SK-N-SH treated with all-trans-retinoic acid at 6 μM for 48 hours (cell line): ENCODE measurements at regions not wholly inside any gene's neighbourhood (a gene's known extent, or its start where the extent isn't known, plus 50 kb on each side); places are given as distances from the start of the nearest gene placed in this dataset.

Experiments used
- ATAC-seq: fragments of 200-7000 bp; cut with Tn5 transposase; 3 replicates; pipeline ENCODE4 v1.9.1; 2020; ENCODE audit warnings: mild to moderate bottlenecking, moderate library complexity
- ARNTL ChIP-seq: fragments of 450-650 bp; formaldehyde crosslinking; IDR thresholded peaks from 2 replicates; pipeline ENCODE4 v1.5.0; 2020; ENCODE audit warnings: low read depth, mild to moderate bottlenecking, moderate library complexity, borderline replicate concordance
- BACH2 ChIP-seq: fragments of 250-450 bp; sonication (Bioruptor Pico); IDR thresholded peaks from 2 replicates; pipeline ENCODE4 v1.9.0; 2021; ENCODE audit warnings: mild to moderate bottlenecking, borderline replicate concordance
- CREB5 ChIP-seq: fragments of 250-450 bp; sonication (Bioruptor Pico); IDR thresholded peaks from 2 replicates; pipeline ENCODE4 v1.5.1; 2020; ENCODE audit warnings: low read depth, mild to moderate bottlenecking, moderate library complexity
- CSDC2 ChIP-seq: fragments of 250-450 bp; sonication (Bioruptor Pico); IDR thresholded peaks from 2 replicates; pipeline ENCODE4 v1.5.0; 2020; ENCODE audit warnings: mild to moderate bottlenecking, moderate library complexity
- ESRRG ChIP-seq: fragments of 250-450 bp; sonication (Bioruptor Pico); IDR thresholded peaks from 2 replicates; pipeline ENCODE4 v1.6.1; 2021; ENCODE audit warnings: mild to moderate bottlenecking
- GLIS3 ChIP-seq: fragments of 250-450 bp; sonication (Bioruptor Pico); IDR thresholded peaks from 2 replicates; pipeline ENCODE4 v1.5.0; 2020; ENCODE audit warnings: mild to moderate bottlenecking, moderate library complexity
- ISL1 ChIP-seq: fragments of 250-450 bp; sonication (Bioruptor Pico); IDR thresholded peaks from 2 replicates; pipeline ENCODE4 v2.1.2; 2022; ENCODE audit warnings: mild to moderate bottlenecking, moderate library complexity
- OSR1 ChIP-seq: fragments of 250-450 bp; sonication (Bioruptor Pico); IDR thresholded peaks from 2 replicates; pipeline ENCODE4 v1.8.0; 2022; ENCODE audit warnings: moderate library complexity, mild to moderate bottlenecking, inconsistent platforms
- PATZ1 ChIP-seq: fragments of 250-450 bp; sonication (Bioruptor Pico); IDR thresholded peaks from 2 replicates; pipeline ENCODE4 v1.8.0; 2020; ENCODE audit warnings: mild to moderate bottlenecking, moderate library complexity, borderline replicate concordance
- PPARA ChIP-seq: fragments of 250-450 bp; sonication (Bioruptor Pico); IDR thresholded peaks from 2 replicates; pipeline ENCODE4 v1.5.0; 2020; ENCODE audit warnings: mild to moderate bottlenecking, borderline replicate concordance
- RARB ChIP-seq: fragments of 250-450 bp; sonication (Bioruptor Pico); IDR thresholded peaks from 2 replicates; pipeline ENCODE4 v1.8.0; 2021; ENCODE audit warnings: mild to moderate bottlenecking, moderate library complexity
- SNAI2 ChIP-seq: fragments of 250-450 bp; sonication (Bioruptor Pico); IDR thresholded peaks from 2 replicates; pipeline ENCODE4 v1.5.0; 2020; ENCODE audit warnings: mild to moderate bottlenecking, moderate library complexity
- TCF4 ChIP-seq: fragments of 250-450 bp; sonication (Bioruptor Pico); IDR thresholded peaks from 2 replicates; pipeline ENCODE4 v1.8.0; 2021; ENCODE audit warnings: mild to moderate bottlenecking, moderate library complexity, borderline replicate concordance
- TOX ChIP-seq: fragments of 250-450 bp; sonication (Bioruptor Pico); IDR thresholded peaks from 2 replicates; pipeline ENCODE4 v1.8.0; 2021; ENCODE audit warnings: mild to moderate bottlenecking, moderate library complexity, borderline replicate concordance
- ZC3H10 ChIP-seq: fragments of 250-450 bp; sonication (Bioruptor Pico); IDR thresholded peaks from 2 replicates; pipeline ENCODE4 v1.5.1; 2021; ENCODE audit warnings: mild to moderate bottlenecking, moderate library complexity
- ZFP3 ChIP-seq: fragments of 250-450 bp; sonication (Bioruptor Pico); IDR thresholded peaks from 2 replicates; pipeline ENCODE4 v1.5.0; 2020; ENCODE audit warnings: mild to moderate bottlenecking, moderate library complexity
- ZFP30 ChIP-seq: fragments of 450-650 bp; formaldehyde crosslinking; IDR thresholded peaks from 2 replicates; pipeline ENCODE4 v1.5.0; 2022; ENCODE audit warnings: mild to moderate bottlenecking, moderate library complexity
- ZNF565 ChIP-seq: fragments of 450-650 bp; formaldehyde crosslinking; conservative IDR thresholded peaks from 2 replicates; pipeline ENCODE4 v1.5.0; 2020; ENCODE audit warnings: low read depth, mild to moderate bottlenecking, moderate library complexity
- ZNF70 ChIP-seq: fragments of 450-650 bp; formaldehyde crosslinking; IDR thresholded peaks from 2 replicates; pipeline ENCODE4 v1.5.0; 2020; ENCODE audit warnings: mild to moderate bottlenecking, moderate library complexity
- ZNF8 ChIP-seq: fragments of 450-650 bp; formaldehyde crosslinking; IDR thresholded peaks from 2 replicates; pipeline ENCODE4 v1.5.0; 2020; ENCODE audit warnings: mild to moderate bottlenecking, moderate library complexity
- TF ChIP-seq, protein P1 (sequence below): fragments of 250-450 bp; sonication (Bioruptor Pico); IDR thresholded peaks from 2 replicates; pipeline ENCODE4 v1.5.1; 2021; ENCODE audit warnings: mild to moderate bottlenecking, moderate library complexity
- TF ChIP-seq, protein P2 (sequence below): fragments of 250-450 bp; sonication (Bioruptor Pico); IDR thresholded peaks from 2 replicates; pipeline ENCODE4 v1.5.0; 2020; ENCODE audit warnings: mild to moderate bottlenecking, moderate library complexity

GRCh38 chr4:124329134-124329533, 383.4 kb downstream of the ANKRD50 start:
- no peak for TF ChIP-seq PATZ1
- TF ChIP-seq TOX (CRISPR knock-in tag): no peak
- TF ChIP-seq TCF4: no peak
- no peak for TF ChIP-seq ZNF70
- TF ChIP-seq PPARA (CRISPR knock-in tag): no peak
- no peak for TF ChIP-seq ESRRG (CRISPR knock-in tag)
- TF ChIP-seq ZNF565: no peak
- no peak for TF ChIP-seq CSDC2 (CRISPR knock-in tag)
- TF ChIP-seq SNAI2 (CRISPR knock-in tag): no peak
- TF ChIP-seq OSR1 (CRISPR knock-in tag): no peak
- TF ChIP-seq ZNF8 (CRISPR knock-in tag): no peak
- no peak for TF ChIP-seq CREB5 (CRISPR knock-in tag)
- no peak for TF ChIP-seq RARB (CRISPR knock-in tag)
- TF ChIP-seq, protein P1, sequence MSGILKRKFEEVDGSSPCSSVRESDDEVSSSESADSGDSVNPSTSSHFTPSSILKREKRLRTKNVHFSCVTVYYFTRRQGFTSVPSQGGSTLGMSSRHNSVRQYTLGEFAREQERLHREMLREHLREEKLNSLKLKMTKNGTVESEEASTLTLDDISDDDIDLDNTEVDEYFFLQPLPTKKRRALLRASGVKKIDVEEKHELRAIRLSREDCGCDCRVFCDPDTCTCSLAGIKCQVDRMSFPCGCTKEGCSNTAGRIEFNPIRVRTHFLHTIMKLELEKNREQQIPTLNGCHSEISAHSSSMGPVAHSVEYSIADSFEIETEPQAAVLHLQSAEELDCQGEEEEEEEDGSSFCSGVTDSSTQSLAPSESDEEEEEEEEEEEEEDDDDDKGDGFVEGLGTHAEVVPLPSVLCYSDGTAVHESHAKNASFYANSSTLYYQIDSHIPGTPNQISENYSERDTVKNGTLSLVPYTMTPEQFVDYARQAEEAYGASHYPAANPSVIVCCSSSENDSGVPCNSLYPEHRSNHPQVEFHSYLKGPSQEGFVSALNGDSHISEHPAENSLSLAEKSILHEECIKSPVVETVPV (CRISPR knock-in tag): no peak
- TF ChIP-seq, protein P2, sequence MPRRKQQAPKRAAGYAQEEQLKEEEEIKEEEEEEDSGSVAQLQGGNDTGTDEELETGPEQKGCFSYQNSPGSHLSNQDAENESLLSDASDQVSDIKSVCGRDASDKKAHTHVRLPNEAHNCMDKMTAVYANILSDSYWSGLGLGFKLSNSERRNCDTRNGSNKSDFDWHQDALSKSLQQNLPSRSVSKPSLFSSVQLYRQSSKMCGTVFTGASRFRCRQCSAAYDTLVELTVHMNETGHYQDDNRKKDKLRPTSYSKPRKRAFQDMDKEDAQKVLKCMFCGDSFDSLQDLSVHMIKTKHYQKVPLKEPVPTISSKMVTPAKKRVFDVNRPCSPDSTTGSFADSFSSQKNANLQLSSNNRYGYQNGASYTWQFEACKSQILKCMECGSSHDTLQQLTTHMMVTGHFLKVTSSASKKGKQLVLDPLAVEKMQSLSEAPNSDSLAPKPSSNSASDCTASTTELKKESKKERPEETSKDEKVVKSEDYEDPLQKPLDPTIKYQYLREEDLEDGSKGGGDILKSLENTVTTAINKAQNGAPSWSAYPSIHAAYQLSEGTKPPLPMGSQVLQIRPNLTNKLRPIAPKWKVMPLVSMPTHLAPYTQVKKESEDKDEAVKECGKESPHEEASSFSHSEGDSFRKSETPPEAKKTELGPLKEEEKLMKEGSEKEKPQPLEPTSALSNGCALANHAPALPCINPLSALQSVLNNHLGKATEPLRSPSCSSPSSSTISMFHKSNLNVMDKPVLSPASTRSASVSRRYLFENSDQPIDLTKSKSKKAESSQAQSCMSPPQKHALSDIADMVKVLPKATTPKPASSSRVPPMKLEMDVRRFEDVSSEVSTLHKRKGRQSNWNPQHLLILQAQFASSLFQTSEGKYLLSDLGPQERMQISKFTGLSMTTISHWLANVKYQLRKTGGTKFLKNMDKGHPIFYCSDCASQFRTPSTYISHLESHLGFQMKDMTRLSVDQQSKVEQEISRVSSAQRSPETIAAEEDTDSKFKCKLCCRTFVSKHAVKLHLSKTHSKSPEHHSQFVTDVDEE (CRISPR knock-in tag): no peak
- no peak for TF ChIP-seq ISL1 (CRISPR knock-in tag)
- TF ChIP-seq ZC3H10: no peak
- TF ChIP-seq ZFP3: no peak
- no peak for TF ChIP-seq ARNTL (CRISPR knock-in tag)
- no peak for TF ChIP-seq ZFP30 (CRISPR knock-in tag)

GRCh38 chr4:124330045-124330444, 382.5 kb downstream of the ANKRD50 start:
- no peak for TF ChIP-seq CSDC2 (CRISPR knock-in tag)
- TF ChIP-seq ZNF70: no peak
- TF ChIP-seq, protein P1 (CRISPR knock-in tag): no peak
- TF ChIP-seq ZFP3: no peak
- TF ChIP-seq TCF4: no peak
- no peak for TF ChIP-seq ARNTL (CRISPR knock-in tag)
- TF ChIP-seq TOX (CRISPR knock-in tag): no peak
- TF ChIP-seq GLIS3: no peak
- no peak for TF ChIP-seq ZFP30 (CRISPR knock-in tag)
- TF ChIP-seq ISL1 (CRISPR knock-in tag): no peak
- no peak for TF ChIP-seq PPARA (CRISPR knock-in tag)
- no peak for TF ChIP-seq PATZ1
- no peak for TF ChIP-seq SNAI2 (CRISPR knock-in tag)
- TF ChIP-seq CREB5 (CRISPR knock-in tag): no peak
- no peak for TF ChIP-seq ESRRG (CRISPR knock-in tag)
- no peak for TF ChIP-seq BACH2
- no peak for TF ChIP-seq ZNF565
- no peak for TF ChIP-seq OSR1 (CRISPR knock-in tag)
- ATAC-seq: no peak

More at GRCh38 chr4:124329134-124329533, 383.4 kb downstream of the ANKRD50 start:
- ATAC-seq: no peak
